ENCODE measurements at regions not wholly inside any gene's neighbourhood (a gene's known extent, or its start where the extent isn't known, plus 50 kb on each side); places are given as distances from the start of the nearest gene placed in this dataset.
"Not testable (repeated sequence)": the region's sequence is repeated elsewhere in the genome, so short reads cannot be mapped to it uniquely, and the experiment has no call there.

GRCh38 chr18:22563164-22563583 is 145.5 kb upstream of the CTAGE1 start:
- H3K4me3 ChIP-seq (ENCODE audit: low read depth, low read length) = no peak overlapping the region

GRCh38 chr18:22564036-22564435 is 146.3 kb upstream of the CTAGE1 start:
- H3K4me3 ChIP-seq (ENCODE audit: low read depth, low read length) = no peak overlapping the region

GRCh38 chr18:22566703-22567420 is 149.1 kb upstream of the CTAGE1 start:
- H3K4me3 ChIP-seq (ENCODE audit: low read depth, low read length) = no peak overlapping the region

- H3K4me3 ChIP-seq (ENCODE audit: low read depth, low read length) = no peak overlapping the region
These were observed 150.1 kb upstream of the CTAGE1 start for GRCh38 chr18:22567794-22568193.

- no peak overlapping the region for H3K4me3 ChIP-seq (ENCODE audit: low read depth, low read length)
These were observed 152.8 kb upstream of the CTAGE1 start for GRCh38 chr18:22570492-22570891.

- H3K4me3 ChIP-seq (ENCODE audit: low read depth, low read length) = no peak overlapping the region
These were observed 154.6 kb upstream of the CTAGE1 start for GRCh38 chr18:22572341-22572740.

GRCh38 chr18:22579271-22579670 is 161.6 kb upstream of the CTAGE1 start:
- H3K4me3 ChIP-seq (ENCODE audit: low read depth, low read length) = no peak overlapping the region

- H3K4me3 ChIP-seq (ENCODE audit: low read depth, low read length) = no peak overlapping the region
These were observed 167.6 kb upstream of the CTAGE1 start for GRCh38 chr18:22585333-22585732.

GRCh38 chr18:22585821-22586220 is 168.1 kb upstream of the CTAGE1 start:
- H3K4me3 ChIP-seq (ENCODE audit: low read depth, low read length) = no peak overlapping the region

GRCh38 chr18:22591222-22591621 is 173.5 kb upstream of the CTAGE1 start:
- H3K4me3 ChIP-seq (ENCODE audit: low read depth, low read length) = no peak overlapping the region

GRCh38 chr18:22594155-22594690 is 176.5 kb upstream of the CTAGE1 start:
- no peak overlapping the region for H3K4me3 ChIP-seq (ENCODE audit: low read depth, low read length)

GRCh38 chr18:22601481-22601880 is 183.8 kb upstream of the CTAGE1 start:
- no peak overlapping the region for H3K4me3 ChIP-seq (ENCODE audit: low read depth, low read length)

- not testable (repeated sequence) for H3K4me3 ChIP-seq (ENCODE audit: low read depth, low read length)
These were observed 184.7 kb upstream of the CTAGE1 start for GRCh38 chr18:22602456-22602855.

GRCh38 chr18:22603902-22604301 is 186.2 kb upstream of the CTAGE1 start:
- H3K4me3 ChIP-seq (ENCODE audit: low read depth, low read length) = no peak overlapping the region

- no peak overlapping the region for H3K4me3 ChIP-seq (ENCODE audit: low read depth, low read length)
These were observed 186.8 kb upstream of the CTAGE1 start for GRCh38 chr18:22604390-22604985.

GRCh38 chr18:22604986-22605421 is 187.3 kb upstream of the CTAGE1 start:
- no peak overlapping the region for H3K4me3 ChIP-seq (ENCODE audit: low read depth, low read length)

GRCh38 chr18:22605736-22606135 is 188.0 kb upstream of the CTAGE1 start:
- H3K4me3 ChIP-seq (ENCODE audit: low read depth, low read length) = no peak overlapping the region

- H3K4me3 ChIP-seq (ENCODE audit: low read depth, low read length) = no peak overlapping the region
These were observed 189.0 kb upstream of the CTAGE1 start for GRCh38 chr18:22606563-22607283.

GRCh38 chr18:22607284-22607635 is 189.5 kb upstream of the CTAGE1 start:
- H3K4me3 ChIP-seq (ENCODE audit: low read depth, low read length) = no peak overlapping the region

- no peak overlapping the region for H3K4me3 ChIP-seq (ENCODE audit: low read depth, low read length)
These were observed 191.1 kb upstream of the CTAGE1 start for GRCh38 chr18:22608847-22609246.

GRCh38 chr18:22609642-22610041 is 191.9 kb upstream of the CTAGE1 start:
- H3K4me3 ChIP-seq (ENCODE audit: low read depth, low read length) = no peak overlapping the region

Data from iPS-11a (cell line).